HepG2 (cell line): ENCODE measurements at regions not wholly inside any gene's neighbourhood (a gene's known extent, or its start where the extent isn't known, plus 50 kb on each side); places are given as distances from the start of the nearest gene placed in this dataset.

Experiments used
- ATF3 ChIP-seq: sonication (generic); formaldehyde crosslinking; IDR thresholded peaks from 2 replicates; pipeline ENCODE4 v1.4.0; 2020; ENCODE audit warnings: missing genetic modification reagents
- ATF7-NPFF ChIP-seq: sonication (generic); formaldehyde crosslinking; IDR thresholded peaks from 2 replicates; pipeline ENCODE4 v1.8.1; 2023; ENCODE audit warnings: mild to moderate bottlenecking, low read depth, missing genetic modification reagents, moderate library complexity
- FOXM1 ChIP-seq: sonication (generic); formaldehyde crosslinking; IDR thresholded peaks from 2 replicates; pipeline ENCODE4 v1.5.0; 2020; ENCODE audit warnings: missing genetic modification reagents
- HHEX ChIP-seq: IDR thresholded peaks from 2 replicates; pipeline ENCODE4 v1.6.1; 2016; ENCODE audit warnings: control low read depth
- KIAA2018 ChIP-seq: sonication (generic); formaldehyde crosslinking; IDR thresholded peaks from 2 replicates; pipeline ENCODE4 v1.5.0; 2020; ENCODE audit warnings: mild to moderate bottlenecking, missing genetic modification reagents, borderline replicate concordance
- MYNN ChIP-seq: sonication (generic); formaldehyde crosslinking; IDR thresholded peaks from 2 replicates; pipeline ENCODE4 v1.4.0; 2020; ENCODE audit warnings: mild to moderate bottlenecking, low read depth, missing genetic modification reagents
- RFX5 ChIP-seq: IDR thresholded peaks from 2 replicates; pipeline ENCODE4 v1.6.1; 2011; ENCODE audit warnings: low read depth, low read length, improper control_type of control experiment
- SPEN ChIP-seq: sonication (generic); formaldehyde crosslinking; IDR thresholded peaks from 2 replicates; pipeline ENCODE4 v1.5.1; 2020; ENCODE audit warnings: low read depth, mild to moderate bottlenecking, missing genetic modification reagents
- ZBTB8A ChIP-seq: sonication (generic); formaldehyde crosslinking; IDR thresholded peaks from 2 replicates; pipeline ENCODE4 v1.4.0; 2020; ENCODE audit warnings: mild to moderate bottlenecking, low read depth, missing genetic modification reagents, borderline replicate concordance
- ZC3H4 ChIP-seq: sonication (generic); formaldehyde crosslinking; IDR thresholded peaks from 2 replicates; pipeline ENCODE4 v1.4.0; 2020; ENCODE audit warnings: missing genetic modification reagents, borderline replicate concordance
- ZKSCAN8 ChIP-seq: IDR thresholded peaks from 2 replicates; pipeline ENCODE4 v1.6.1; 2016; ENCODE audit warnings: borderline replicate concordance, missing genetic modification reagents, missing compliant biosample characterization
- ZNF282 ChIP-seq: fragments of 450-650 bp; IDR thresholded peaks from 2 replicates; pipeline ENCODE4 v1.6.1; 2018; ENCODE audit not compliant: partially characterized antibody
- ZSCAN9 ChIP-seq: IDR thresholded peaks from 2 replicates; pipeline ENCODE4 v1.6.1; 2016; ENCODE audit warnings: borderline replicate concordance
- TF ChIP-seq, protein P1 (sequence below): sonication (generic); formaldehyde crosslinking; IDR thresholded peaks from 2 replicates; pipeline ENCODE4 v1.4.0; 2020; ENCODE audit warnings: missing genetic modification reagents
- TF ChIP-seq, protein P2 (sequence below): sonication (generic); formaldehyde crosslinking; IDR thresholded peaks from 2 replicates; pipeline ENCODE4 v1.4.0; 2020; ENCODE audit warnings: missing genetic modification reagents

GRCh38 chr15:81483496-81483895 is 109.5 kb upstream of the TMC3 start (continued):
- TF ChIP-seq KIAA2018 (CRISPR knock-in tag): no peak
- no peak for TF ChIP-seq ZC3H4
- TF ChIP-seq HHEX (CRISPR knock-in tag): no peak
- TF ChIP-seq ZSCAN9 (CRISPR knock-in tag): no peak
- no peak for TF ChIP-seq FOXM1 (CRISPR knock-in tag)
- TF ChIP-seq ZKSCAN8 (CRISPR knock-in tag): no peak
- TF ChIP-seq RFX5: no peak
- no peak for TF ChIP-seq ZBTB8A (CRISPR knock-in tag)
- TF ChIP-seq SPEN (CRISPR knock-in tag): no peak
- no peak for TF ChIP-seq MYNN
- TF ChIP-seq ATF7-NPFF (CRISPR knock-in tag): no peak
- TF ChIP-seq ATF3: no peak
- no peak for TF ChIP-seq ZNF282
- TF ChIP-seq, protein P1, sequence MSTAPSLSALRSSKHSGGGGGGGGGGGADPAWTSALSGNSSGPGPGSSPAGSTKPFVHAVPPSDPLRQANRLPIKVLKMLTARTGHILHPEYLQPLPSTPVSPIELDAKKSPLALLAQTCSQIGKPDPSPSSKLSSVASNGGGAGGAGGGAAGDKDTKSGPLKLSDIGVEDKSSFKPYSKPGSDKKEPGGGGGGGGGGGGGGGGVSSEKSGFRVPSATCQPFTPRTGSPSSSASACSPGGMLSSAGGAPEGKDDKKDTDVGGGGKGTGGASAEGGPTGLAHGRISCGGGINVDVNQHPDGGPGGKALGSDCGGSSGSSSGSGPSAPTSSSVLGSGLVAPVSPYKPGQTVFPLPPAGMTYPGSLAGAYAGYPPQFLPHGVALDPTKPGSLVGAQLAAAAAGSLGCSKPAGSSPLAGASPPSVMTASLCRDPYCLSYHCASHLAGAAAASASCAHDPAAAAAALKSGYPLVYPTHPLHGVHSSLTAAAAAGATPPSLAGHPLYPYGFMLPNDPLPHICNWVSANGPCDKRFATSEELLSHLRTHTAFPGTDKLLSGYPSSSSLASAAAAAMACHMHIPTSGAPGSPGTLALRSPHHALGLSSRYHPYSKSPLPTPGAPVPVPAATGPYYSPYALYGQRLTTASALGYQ: no peak
- TF ChIP-seq, protein P2, sequence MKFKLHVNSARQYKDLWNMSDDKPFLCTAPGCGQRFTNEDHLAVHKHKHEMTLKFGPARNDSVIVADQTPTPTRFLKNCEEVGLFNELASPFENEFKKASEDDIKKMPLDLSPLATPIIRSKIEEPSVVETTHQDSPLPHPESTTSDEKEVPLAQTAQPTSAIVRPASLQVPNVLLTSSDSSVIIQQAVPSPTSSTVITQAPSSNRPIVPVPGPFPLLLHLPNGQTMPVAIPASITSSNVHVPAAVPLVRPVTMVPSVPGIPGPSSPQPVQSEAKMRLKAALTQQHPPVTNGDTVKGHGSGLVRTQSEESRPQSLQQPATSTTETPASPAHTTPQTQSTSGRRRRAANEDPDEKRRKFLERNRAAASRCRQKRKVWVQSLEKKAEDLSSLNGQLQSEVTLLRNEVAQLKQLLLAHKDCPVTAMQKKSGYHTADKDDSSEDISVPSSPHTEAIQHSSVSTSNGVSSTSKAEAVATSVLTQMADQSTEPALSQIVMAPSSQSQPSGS (CRISPR knock-in tag): no peak
